B cell (primary cell): ENCODE measurements at regions not wholly inside any gene's neighbourhood (a gene's known extent, or its start where the extent isn't known, plus 50 kb on each side); places are given as distances from the start of the nearest gene placed in this dataset.

Experiments
- ATAC-seq: fragments of 200-7000 bp; cut with Tn5 transposase; one replicate; pipeline ENCODE4 v1.10.0; 2021; ENCODE audit warnings: low read depth, mild to moderate bottlenecking, moderate number of reproducible peaks, moderate library complexity
- CTCF ChIA-PET: fragments of 350-600 bp; sonication (Branson Sonifier 250); formaldehyde crosslinking; loops from one replicate; lab custom pipeline; 2021; ENCODE audit warnings: antibody characterized with exemption, inconsistent platforms; lab: Charles Lee
- POLR2A ChIA-PET: fragments of 350-600 bp; sonication (Branson Sonifier 250); formaldehyde crosslinking; loops from one replicate; lab custom pipeline; 2021; ENCODE audit warnings: antibody characterized with exemption; lab: Charles Lee
- DNase-seq: peaks from one replicate; pipeline ENCODE4 v3.0.0; 2013
- H2AFZ ChIP-seq: 2 replicates; pipeline ENCODE4 v1.6.1; 2012; ENCODE audit warnings: mild to moderate bottlenecking, low read depth, low read length; ENCODE audit not compliant: insufficient read depth, poor library complexity, severe bottlenecking
- H3K27ac ChIP-seq, 2 donors: 1 replicate in 1 of 2; 2 replicates in 1 of 2; pipeline ENCODE4 v1.5.1; 2012 to 2013; ENCODE audit warnings: low read length in 2 of 2, mild to moderate bottlenecking in 2 of 2, moderate library complexity in 1 of 2
- H3K27me3 ChIP-seq, 4 experiments: fragments of 200-600 bp in 1 of 4; sonication (generic) in 1 of 4; replicated peaks in 1 of 4; 1 replicate in 2 of 4; 2 replicates in 2 of 4; pipeline versions ENCODE4 v1.6.1 to v1.7.0; 2013 to 2016; ENCODE audit warnings: low read length in 3 of 4, mild to moderate bottlenecking in 2 of 4, mixed read lengths in 1 of 4, moderate library complexity in 1 of 4; ENCODE audit not compliant: insufficient read depth in 4 of 4, control insufficient read depth in 3 of 4; ENCODE audit errors: control extremely low read depth in 1 of 4
- H3K36me3 ChIP-seq, 2 experiments: replicated peaks in 1 of 2; 1 replicate in 1 of 2; 2 replicates in 1 of 2; pipeline versions ENCODE4 v1.6.1 to v1.7.1; 2013; ENCODE audit warnings: low read length in 1 of 2; ENCODE audit not compliant: insufficient read depth in 2 of 2, control insufficient read depth in 1 of 2; ENCODE audit errors: control extremely low read depth in 1 of 2, extremely low read depth in 1 of 2
- H3K4me1 ChIP-seq, 2 donors: fragments of 200-600 bp in 1 of 2; sonication (generic) in 1 of 2; 1 replicate in 1 of 2; 2 replicates in 1 of 2; pipeline versions ENCODE4 v1.5.1 to v1.6.1; 2013 to 2017; ENCODE audit warnings: low read length in 2 of 2; ENCODE audit not compliant: control insufficient read depth in 2 of 2, insufficient read depth in 2 of 2
- H3K4me2 ChIP-seq: replicated peaks from 2 replicates; pipeline ENCODE3; 2012; ENCODE audit warnings: mild to moderate bottlenecking, low read depth, low read length; ENCODE audit not compliant: poor library complexity, severe bottlenecking
- H3K4me3 ChIP-seq, 5 experiments: fragments of 200-600 bp in 1 of 5; sonication (generic) in 1 of 5; 1 replicate in 3 of 5; 2 replicates in 2 of 5; pipeline versions ENCODE4 v1.5.1 to v1.7.0; 2011 to 2016; ENCODE audit warnings: low read length in 4 of 5, mild to moderate bottlenecking in 4 of 5, low read depth in 2 of 5, control low read depth in 1 of 5, moderate library complexity in 1 of 5; ENCODE audit not compliant: insufficient read depth in 1 of 5; ENCODE audit errors: control extremely low read depth in 1 of 5, extremely low read depth in 1 of 5
- H3K79me2 ChIP-seq: fragments of 200-600 bp; sonication (generic); one replicate; pipeline ENCODE4 v1.6.0; 2016; ENCODE audit warnings: low read length; ENCODE audit not compliant: control insufficient read depth, insufficient read depth
- H3K9ac ChIP-seq: fragments of 200-600 bp; sonication (generic); 2 replicates; pipeline ENCODE4 v1.6.1; 2017; ENCODE audit warnings: mild to moderate bottlenecking, low read length, moderate library complexity
- H3K9me3 ChIP-seq, 3 donors: one replicate each; pipeline versions ENCODE4 v1.6.1 to v1.7.1; 2013; ENCODE audit warnings: low read length in 2 of 3; ENCODE audit not compliant: control insufficient read depth in 2 of 3, insufficient read depth in 1 of 3; ENCODE audit errors: control extremely low read depth in 1 of 3
- H4K20me1 ChIP-seq: 2 replicates; pipeline ENCODE4 v1.6.0; 2012; ENCODE audit warnings: mild to moderate bottlenecking, low read length; ENCODE audit not compliant: insufficient read depth, control insufficient read depth, poor library complexity, severe bottlenecking
- H3K27ac Mint-ChIP-seq: one replicate; pipeline ENCODE4 v1.8.0; 2021; ENCODE audit warnings: mixed read lengths
- H3K27me3 Mint-ChIP-seq: one replicate; pipeline ENCODE4 v1.8.0; 2021; ENCODE audit warnings: mixed read lengths
- H3K4me1 Mint-ChIP-seq: one replicate; pipeline ENCODE4 v1.8.0; 2021; ENCODE audit warnings: mixed read lengths
- H3K4me3 Mint-ChIP-seq: one replicate; pipeline ENCODE4 v1.8.0; 2021; ENCODE audit warnings: mixed read lengths
- H3K9me3 Mint-ChIP-seq: one replicate; pipeline ENCODE4 v1.8.0; 2022; ENCODE audit warnings: mixed read lengths; ENCODE audit not compliant: insufficient read depth
- CTCF ChIP-seq: fragments of 200-600 bp; IDR thresholded peaks from one replicate; pipeline ENCODE4 v1.8.0; 2022; ENCODE audit warnings: antibody characterized with exemption, mild to moderate bottlenecking
- EZH2 ChIP-seq: IDR thresholded peaks from 2 replicates; pipeline ENCODE4 v1.6.1; 2012; ENCODE audit warnings: borderline replicate concordance, low read depth, mild to moderate bottlenecking, moderate library complexity, low read length; ENCODE audit not compliant: insufficient read depth, poor library complexity, severe bottlenecking
- WGBS: methylation state at CpG from one replicate; pipeline ENCODE4 v1.1.5; 2013; ENCODE audit warnings: missing lambda C conversion rate; ENCODE audit not compliant: insufficient coverage; 5-methylcytosine and 5-hydroxymethylcytosine counted together
- intact Hi-C: fragments of 100-400 bp; cut with micrococcal nuclease; formaldehyde crosslinking; loops from one replicate; pipeline ENCODE4 v1.10.0; 2022

- intact Hi-C loops: no loop called here
- WGBS: 91% methylated on average over 10 of the region's 11 CpGs
Measured at GRCh38 chr2:7999683-8000476, 682.0 kb upstream of the ID2 start.

More at GRCh38 chr2:7999683-8000476, 682.0 kb upstream of the ID2 start:
- Histone ChIP-seq H3K79me2 (no peaks in the 10 kb centered on the region), H3K36me3 (no peaks in the 10 kb centered on the region), H3K4me3 (no peak overlapping the region), H3K4me2 (no peak overlapping the region), H4K20me1 (no peaks in the 10 kb centered on the region), H3K4me1 (no peaks in the 10 kb centered on the region), H3K27me3 (no peaks in the 10 kb centered on the region), H3K9ac (no peak overlapping the region), H3K27ac (no peak overlapping the region), H2AFZ (no peak overlapping the region), H3K9me3 (no peaks in the 10 kb centered on the region)
- POLR2A ChIA-PET: no interaction called here
- Mint-ChIP-seq H3K27me3 (peaks cover 14% of the 10 kb centered on the region), H3K4me3 (no peak overlapping the region), H3K4me1 (peaks cover 1% of the 10 kb centered on the region), H3K9me3 (no peaks in the 10 kb centered on the region), H3K27ac (no peak overlapping the region)
- DNase-seq: no peak
- CTCF ChIA-PET: no interaction called here
- ATAC-seq: no peak
- TF ChIP-seq CTCF (no peak), EZH2 (no peak)
